Endothelial cell of umbilical vein (primary cell): ENCODE measurements at regions not wholly inside any gene's neighbourhood (a gene's known extent, or its start where the extent isn't known, plus 50 kb on each side); places are given as distances from the start of the nearest gene placed in this dataset.

ENCODE experiments used
- BruUV-seq: library from RNA; stranded (reverse); fragments of 400-500 nt; replicated peaks from 2 replicates; lab custom pipeline; 2021; lab: Mats Ljungman, UMichigan
- CTCF ChIA-PET: fragments of 300-600, 350-600 bp; sonication (Branson Sonifier 250); formaldehyde crosslinking; loops from one replicate; lab custom pipeline; 2021; ENCODE audit warnings: antibody characterized with exemption, inconsistent platforms; lab: Charles Lee
- POLR2A ChIA-PET: fragments of 300-600, 350-600 bp; sonication (Branson Sonifier 250); formaldehyde crosslinking; loops from one replicate; lab custom pipeline; 2021; ENCODE audit warnings: antibody characterized with exemption, inconsistent platforms; lab: Charles Lee
- DNase-seq: peaks from one replicate; pipeline ENCODE4 v3.0.0-alpha.2; 2011; ENCODE audit warnings: low read depth, low spot score
- FAIRE-seq: peaks from 2 replicates; lab custom pipeline; 2011; peaks lifted over from hg19 to GRCh38; lab: Jason Lieb, UNC
- H2AFZ ChIP-seq: 2 replicates; pipeline ENCODE4 v1.6.0; 2012; ENCODE audit warnings: low read depth, low read length, control low read depth, inconsistent platforms
- H3K27ac ChIP-seq: 2 replicates; pipeline ENCODE4 v1.5.1; 2011; ENCODE audit warnings: low read depth, mild to moderate bottlenecking, control low read depth, low read length, moderate library complexity; ENCODE audit not compliant: insufficient read depth
- H3K27me3 ChIP-seq, 2 experiments: 2 replicates each; pipeline versions ENCODE4 v1.6.0 to v1.6.1; 2011; ENCODE audit warnings: low read length in 2 of 2, mixed read lengths in 1 of 2; ENCODE audit not compliant: control insufficient read depth in 2 of 2, insufficient read depth in 2 of 2
- H3K36me3 ChIP-seq, 2 experiments: 2 replicates in 1 of 2; 3 replicates in 1 of 2; pipeline ENCODE4 v1.5.1; 2011; ENCODE audit warnings: low read length in 2 of 2, mild to moderate bottlenecking in 1 of 2, moderate library complexity in 1 of 2; ENCODE audit not compliant: control insufficient read depth in 2 of 2, insufficient read depth in 2 of 2; ENCODE audit errors: extremely low read depth in 1 of 2
- H3K4me1 ChIP-seq: 3 replicates; pipeline ENCODE4 v1.5.1; 2011; ENCODE audit warnings: mild to moderate bottlenecking, low read length; ENCODE audit not compliant: control insufficient read depth, insufficient read depth; ENCODE audit errors: extremely low read depth
- H3K4me2 ChIP-seq: 2 replicates; pipeline ENCODE4 v1.6.1; 2011; ENCODE audit warnings: low read length, control low read depth, mixed read lengths; ENCODE audit not compliant: insufficient read depth
- H3K4me3 ChIP-seq, 3 experiments: fragments of 200-600 bp in 1 of 3; sonication (generic), shearing (Covaris generic) in 1 of 3; replicated peaks in 1 of 3; 2 replicates each; pipeline ENCODE4 v1.5.1; 2011 to 2016; ENCODE audit warnings: control low read depth in 3 of 3, low read length in 3 of 3, mild to moderate bottlenecking in 2 of 3, inconsistent platforms in 1 of 3, low read depth in 1 of 3, moderate library complexity in 1 of 3; ENCODE audit not compliant: insufficient read depth in 1 of 3
- H3K79me2 ChIP-seq: 2 replicates; pipeline ENCODE4 v1.6.0; 2012; ENCODE audit warnings: low read length, inconsistent platforms; ENCODE audit not compliant: control insufficient read depth, insufficient read depth
- H3K9ac ChIP-seq: replicated peaks from 2 replicates; pipeline ENCODE3; 2011; ENCODE audit warnings: low read length, control low read depth; ENCODE audit not compliant: insufficient read depth; ENCODE audit errors: extremely low read depth
- H3K9me1 ChIP-seq: replicated peaks from 3 replicates; pipeline ENCODE4 v1.6.0; 2011; ENCODE audit warnings: mild to moderate bottlenecking, low read length; ENCODE audit not compliant: control insufficient read depth, insufficient read depth; ENCODE audit errors: extremely low read depth
- H3K9me3 ChIP-seq: replicated peaks from 2 replicates; pipeline ENCODE4 v1.5.1; 2012; ENCODE audit warnings: low read length, inconsistent platforms; ENCODE audit not compliant: control insufficient read depth, insufficient read depth
- H4K20me1 ChIP-seq: replicated peaks from 2 replicates; pipeline ENCODE3; 2011; ENCODE audit warnings: mild to moderate bottlenecking, low read length; ENCODE audit not compliant: control insufficient read depth, insufficient read depth; ENCODE audit errors: extremely low read depth
- EZH2 ChIP-seq: IDR thresholded peaks from 2 replicates; pipeline ENCODE4 v1.6.1; 2012; ENCODE audit warnings: borderline replicate concordance, low read depth, mild to moderate bottlenecking, moderate library complexity, low read length, inconsistent platforms; ENCODE audit not compliant: severe bottlenecking
- FOS ChIP-seq: IDR thresholded peaks from 2 replicates; pipeline ENCODE4 v1.6.1; 2011; ENCODE audit warnings: mild to moderate bottlenecking, low read length, moderate library complexity, borderline replicate concordance; ENCODE audit not compliant: insufficient read depth
- GATA2 ChIP-seq: IDR thresholded peaks from 2 replicates; pipeline ENCODE4 v1.7.0; 2011; ENCODE audit warnings: low read depth, mild to moderate bottlenecking, moderate library complexity, mixed read lengths, low read length; ENCODE audit not compliant: insufficient read length, insufficient read depth
- JUN ChIP-seq: IDR thresholded peaks from 2 replicates; pipeline ENCODE4 v1.6.1; 2011; ENCODE audit warnings: borderline replicate concordance, low read depth; ENCODE audit not compliant: insufficient read length, insufficient read depth
- MYC ChIP-seq: IDR thresholded peaks from one replicate; pipeline ENCODE4 v1.6.1; 2011; ENCODE audit warnings: mild to moderate bottlenecking, low read depth, low read length
- POLR2A ChIP-seq: IDR thresholded peaks from 2 replicates; pipeline ENCODE4 v1.6.1; 2012; ENCODE audit warnings: low read depth, mild to moderate bottlenecking, control low read depth, low read length
- POLR2AphosphoS5 ChIP-seq: IDR thresholded peaks from 2 replicates; pipeline ENCODE4 v1.6.1; 2012; ENCODE audit warnings: low read depth, mild to moderate bottlenecking, control low read depth, low read length, moderate library complexity; ENCODE audit not compliant: insufficient read depth
- dilution Hi-C: fragments of 300-500 bp; cut with MboI; formaldehyde crosslinking; loops from one replicate; pipeline ENCODE4 v1.15.0; 2019; ENCODE audit warnings: low sequenced_read_pairs; ENCODE audit not compliant: extremely low pct_ligation_motif_present
- intact Hi-C: fragments of 100-400 bp; cut with micrococcal nuclease; formaldehyde crosslinking; loops from one replicate; pipeline ENCODE4 v1.10.0; 2022
- TF ChIP-seq, protein P1 (sequence below): IDR thresholded peaks from 2 replicates; pipeline ENCODE4 v1.6.1; 2011; ENCODE audit not compliant: insufficient read depth, insufficient read length
- TF ChIP-seq, protein P2 (sequence below), 2 donors: IDR thresholded peaks; 1 replicate in 1 of 2; 2 replicates in 1 of 2; pipeline ENCODE4 v1.5.1; 2011; ENCODE audit warnings: low read length in 2 of 2, mild to moderate bottlenecking in 2 of 2, moderate library complexity in 2 of 2, control low read depth in 1 of 2, inconsistent platforms in 1 of 2, low read depth in 1 of 2; ENCODE audit not compliant: insufficient read depth in 1 of 2; ENCODE audit errors: extremely low read depth in 1 of 2

DNA sequence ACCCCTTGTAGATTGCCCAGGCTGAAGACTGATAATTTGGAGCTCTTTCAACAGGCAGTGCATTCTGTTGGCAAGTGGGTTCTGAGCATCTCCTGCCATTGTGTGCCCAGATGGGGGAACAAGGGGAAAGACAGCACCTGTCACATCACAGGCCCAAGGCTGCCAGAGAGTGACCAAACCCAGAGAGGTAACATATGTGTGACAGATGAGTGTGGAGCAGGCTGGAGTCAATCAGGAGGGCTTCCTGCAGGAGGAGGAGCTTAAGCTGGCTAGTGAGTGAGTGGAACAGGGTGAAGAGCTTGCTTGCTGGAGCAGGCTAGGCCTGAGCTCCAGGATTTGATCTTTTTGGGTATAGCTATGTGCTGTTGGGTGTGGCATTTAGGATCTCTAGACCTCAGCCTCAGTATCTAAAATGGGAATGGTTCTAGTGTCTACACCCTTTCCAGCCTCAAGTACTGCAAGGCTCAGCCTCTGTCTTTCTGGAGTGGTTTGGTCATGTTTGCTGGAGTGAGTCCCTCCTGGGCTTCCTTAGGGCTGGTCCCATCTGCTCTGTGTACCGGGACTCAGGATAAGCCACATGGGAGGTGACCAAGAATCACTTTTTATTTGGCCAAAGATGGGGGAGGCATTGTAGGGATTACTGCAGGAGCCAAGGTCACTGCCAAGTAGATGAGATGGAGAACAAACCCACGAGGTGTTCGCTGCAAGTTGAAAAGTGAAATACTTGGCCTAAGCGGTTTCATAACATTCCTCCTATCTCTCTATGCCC lies 152.4 kb upstream of the TSHZ3 start:
- ChIA-PET POLR2A (no interaction called here), CTCF (no interaction called here)
- no peak for FAIRE-seq
- Histone ChIP-seq H3K9me3 (no peaks in the 10 kb centered on the region), H3K9ac (no peak overlapping the region), H3K4me2 (no peak overlapping the region), H2AFZ (no peak overlapping the region), H3K4me3 (no peak overlapping the region), H3K36me3 (no peaks in the 10 kb centered on the region), H3K79me2 (no peaks in the 10 kb centered on the region), H3K27ac (no peak overlapping the region), H4K20me1 (no peaks in the 10 kb centered on the region), H3K4me1 (no peaks in the 10 kb centered on the region), H3K27me3 (no peaks in the 10 kb centered on the region), H3K9me1 (no peaks in the 10 kb centered on the region)
- intact Hi-C loops (no loop called here), dilution Hi-C loops (no loop called here)
- BruUV-seq = no TSS peak
- TF ChIP-seq MYC (no peak), FOS (no peak), GATA2 (no peak), JUN (no peak)
- TF ChIP-seq, protein P1, sequence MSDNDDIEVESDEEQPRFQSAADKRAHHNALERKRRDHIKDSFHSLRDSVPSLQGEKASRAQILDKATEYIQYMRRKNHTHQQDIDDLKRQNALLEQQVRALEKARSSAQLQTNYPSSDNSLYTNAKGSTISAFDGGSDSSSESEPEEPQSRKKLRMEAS = no peak
- no peak for DNase-seq

DNA sequence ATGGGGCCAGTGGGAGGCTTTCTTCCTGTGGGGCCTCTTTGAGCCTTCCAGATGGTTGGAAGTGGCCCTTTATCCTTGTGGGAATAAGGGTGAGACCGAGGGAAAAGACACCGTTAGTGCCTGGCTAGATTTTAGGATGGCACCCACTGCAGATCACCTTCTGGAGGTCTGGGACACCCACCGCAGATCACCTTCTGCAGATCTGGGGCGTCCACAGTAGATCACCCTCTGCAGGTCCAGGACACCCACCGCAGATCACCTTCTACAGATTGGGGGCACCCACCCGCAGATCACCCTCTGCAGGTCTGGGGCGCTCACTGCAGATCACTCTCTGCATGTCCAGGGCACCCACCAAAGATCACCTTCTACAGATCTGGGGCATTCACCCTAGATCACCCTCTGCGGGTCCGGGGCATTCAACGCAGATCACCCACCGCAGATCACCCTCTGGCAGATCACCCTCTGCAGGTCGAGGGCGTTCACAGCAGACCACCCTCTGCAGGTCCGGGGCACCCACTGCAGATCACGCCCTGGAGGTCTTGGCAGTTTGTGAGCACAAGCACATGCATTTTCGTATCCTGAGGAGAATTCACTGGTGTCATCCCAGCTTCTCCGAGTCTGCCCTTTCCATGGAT lies 153.4 kb upstream of the TSHZ3 start:
- no peaks in the 10 kb centered on the region for H4K20me1 ChIP-seq
- no peaks in the 10 kb centered on the region for H3K4me1 ChIP-seq
- no TSS peak for BruUV-seq
- ChIA-PET POLR2A (no interaction called here), CTCF (no interaction called here)
- DNase-seq (no peak), FAIRE-seq (no peak)
- no peaks in the 10 kb centered on the region for H3K27me3 ChIP-seq
- no peak overlapping the region for H3K4me2 ChIP-seq
- no peaks in the 10 kb centered on the region for H3K36me3 ChIP-seq
- intact Hi-C loops (no loop called here), dilution Hi-C loops (no loop called here)
- no peak overlapping the region for H3K27ac ChIP-seq
- H3K9ac ChIP-seq = no peak overlapping the region
- no peaks in the 10 kb centered on the region for H3K79me2 ChIP-seq
- H3K9me1 ChIP-seq = no peaks in the 10 kb centered on the region
- no peaks in the 10 kb centered on the region for H3K9me3 ChIP-seq
- no peak for TF ChIP-seq POLR2AphosphoS5
- TF ChIP-seq JUN = no peak
- TF ChIP-seq, protein P2, sequence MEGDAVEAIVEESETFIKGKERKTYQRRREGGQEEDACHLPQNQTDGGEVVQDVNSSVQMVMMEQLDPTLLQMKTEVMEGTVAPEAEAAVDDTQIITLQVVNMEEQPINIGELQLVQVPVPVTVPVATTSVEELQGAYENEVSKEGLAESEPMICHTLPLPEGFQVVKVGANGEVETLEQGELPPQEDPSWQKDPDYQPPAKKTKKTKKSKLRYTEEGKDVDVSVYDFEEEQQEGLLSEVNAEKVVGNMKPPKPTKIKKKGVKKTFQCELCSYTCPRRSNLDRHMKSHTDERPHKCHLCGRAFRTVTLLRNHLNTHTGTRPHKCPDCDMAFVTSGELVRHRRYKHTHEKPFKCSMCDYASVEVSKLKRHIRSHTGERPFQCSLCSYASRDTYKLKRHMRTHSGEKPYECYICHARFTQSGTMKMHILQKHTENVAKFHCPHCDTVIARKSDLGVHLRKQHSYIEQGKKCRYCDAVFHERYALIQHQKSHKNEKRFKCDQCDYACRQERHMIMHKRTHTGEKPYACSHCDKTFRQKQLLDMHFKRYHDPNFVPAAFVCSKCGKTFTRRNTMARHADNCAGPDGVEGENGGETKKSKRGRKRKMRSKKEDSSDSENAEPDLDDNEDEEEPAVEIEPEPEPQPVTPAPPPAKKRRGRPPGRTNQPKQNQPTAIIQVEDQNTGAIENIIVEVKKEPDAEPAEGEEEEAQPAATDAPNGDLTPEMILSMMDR (IDR thresholded peaks at IDR 0.05; ENCODE audit: extremely low read depth in 1 of 2, insufficient read depth in 1 of 2, low read depth in 1 of 2, low read length in 2 of 2) = no peak
- no peak for TF ChIP-seq GATA2
- no peak for TF ChIP-seq MYC
- no peak for TF ChIP-seq FOS
- TF ChIP-seq POLR2A = no peak
- no peak for TF ChIP-seq EZH2
- TF ChIP-seq, protein P1 = no peak
- no peak overlapping the region for H3K4me3 ChIP-seq
- no peak overlapping the region for H2AFZ ChIP-seq
